ENCODE measurements at regions not wholly inside any gene's neighbourhood (a gene's known extent, or its start where the extent isn't known, plus 50 kb on each side); places are given as distances from the start of the nearest gene placed in this dataset.

DNA sequence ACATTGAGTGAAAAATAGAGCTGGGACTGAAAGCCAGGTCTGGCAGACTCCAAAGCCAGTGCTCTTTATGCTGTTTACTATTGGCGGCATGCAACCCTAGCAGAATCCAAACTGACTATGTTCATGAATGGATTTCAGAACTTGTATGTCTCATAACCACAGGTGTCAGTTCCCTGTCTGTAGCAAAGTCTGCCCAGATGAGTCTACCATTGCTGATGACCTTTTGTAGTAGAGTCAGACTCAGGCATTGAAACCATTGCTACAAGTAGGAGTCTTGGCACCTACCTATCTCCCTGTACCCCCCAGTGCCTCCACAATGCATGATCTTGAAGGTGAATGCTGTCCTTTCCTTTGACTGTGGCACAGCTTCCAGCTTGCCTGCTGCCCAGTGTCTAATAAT is 157.2 kb upstream of the ROPN1 start:
- H3K27me3 ChIP-seq (ENCODE audit: control insufficient read depth in 1 of 2, insufficient read depth in 2 of 2, low read length in 2 of 2) = no peaks in the 10 kb centered on the region
- intact Hi-C loops (cut with micrococcal nuclease; ENCODE audit: unreplicated experiment) = no loop called here
- no peaks in the 10 kb centered on the region for H4K20me1 ChIP-seq (ENCODE audit: insufficient read depth, low read length)
- FAIRE-seq = no peak
- WGBS (ENCODE audit: low lambda C conversion rate) = 0% methylated on average over 1 of the region's 1 CpG
- no TSS peak for BruUV-seq (replicated peaks)
- ATAC-seq = no peak
- no peak overlapping the region for H3K4me2 ChIP-seq (ENCODE audit: low read depth, low read length)
- POLR2A ChIA-PET = no interaction called here
- H3K36me3 ChIP-seq (replicated peaks in 1 of 2; ENCODE audit: control insufficient read depth in 1 of 2, insufficient read depth in 2 of 2, low read length in 2 of 2) = no peaks in the 10 kb centered on the region
- TF ChIP-seq, protein P1, sequence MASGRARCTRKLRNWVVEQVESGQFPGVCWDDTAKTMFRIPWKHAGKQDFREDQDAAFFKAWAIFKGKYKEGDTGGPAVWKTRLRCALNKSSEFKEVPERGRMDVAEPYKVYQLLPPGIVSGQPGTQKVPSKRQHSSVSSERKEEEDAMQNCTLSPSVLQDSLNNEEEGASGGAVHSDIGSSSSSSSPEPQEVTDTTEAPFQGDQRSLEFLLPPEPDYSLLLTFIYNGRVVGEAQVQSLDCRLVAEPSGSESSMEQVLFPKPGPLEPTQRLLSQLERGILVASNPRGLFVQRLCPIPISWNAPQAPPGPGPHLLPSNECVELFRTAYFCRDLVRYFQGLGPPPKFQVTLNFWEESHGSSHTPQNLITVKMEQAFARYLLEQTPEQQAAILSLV (CRISPR knock-in tag; IDR thresholded peaks at IDR 0.05; ENCODE audit: borderline replicate concordance) = no peak
- TF ChIP-seq DMAP1 (CRISPR knock-in tag; IDR thresholded peaks at IDR 0.05) = no peak
- TF ChIP-seq ZNF670 (CRISPR knock-in tag; IDR thresholded peaks at IDR 0.05; ENCODE audit: borderline replicate concordance) = no peak
- TF ChIP-seq FOXO1 (CRISPR knock-in tag; IDR thresholded peaks at IDR 0.05) = no peak
- no peak for TF ChIP-seq ZNF572 (CRISPR knock-in tag; IDR thresholded peaks at IDR 0.05)
- H3K79me2 ChIP-seq (ENCODE audit: insufficient read depth, low read length) = no peaks in the 10 kb centered on the region
- H3K27ac ChIP-seq (ENCODE audit: extremely low read length, insufficient read depth, low read length) = no peak overlapping the region
- no peaks in the 10 kb centered on the region for H3K4me1 ChIP-seq (ENCODE audit: insufficient read depth, low read length)
- DNase-seq (ENCODE audit: low spot score) = no peak
- H3K4me3 ChIP-seq (replicated peaks in 1 of 3; ENCODE audit: insufficient read depth in 1 of 3, low read depth in 2 of 3, low read length in 3 of 3) = no peak overlapping the region
- CTCF ChIA-PET (ENCODE audit: low intra/inter-chr PET ratio, low total read pairs) = no interaction called here
- no peak overlapping the region for H2AFZ ChIP-seq (ENCODE audit: low read length)
- H3K9me3 ChIP-seq (ENCODE audit: low read length) = no peaks in the 10 kb centered on the region
- in situ Hi-C loops (cut with HindIII; ENCODE audit: extremely low pct_ligation_motif_present, low pct_unique_long_range_greater_than_20kb) = no loop called here
- H3K9ac ChIP-seq (ENCODE audit: insufficient read depth, low read depth, low read length) = no peak overlapping the region

DNA sequence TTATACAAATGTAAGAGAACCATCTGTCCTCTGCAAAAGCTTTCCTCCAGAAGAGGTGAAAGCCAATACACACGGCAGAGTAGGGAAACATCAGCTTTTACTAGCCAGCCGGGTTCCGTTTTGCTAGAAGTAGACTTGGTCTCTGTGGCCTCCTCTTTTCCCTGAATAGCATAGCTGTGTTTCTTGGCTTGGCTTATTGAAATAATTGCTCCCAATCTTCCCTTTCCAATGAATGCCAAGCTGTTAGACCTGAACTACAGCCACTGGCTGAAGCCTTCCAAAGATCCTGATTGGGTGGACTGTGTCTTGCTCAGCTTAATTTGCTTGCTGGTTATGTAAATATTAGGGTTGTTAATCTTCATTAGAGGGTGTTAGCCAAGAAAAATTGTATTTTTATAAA is 157.8 kb upstream of the ROPN1 start:
- FAIRE-seq (no peak), DNase-seq (ENCODE audit: low spot score) (no peak), ATAC-seq (no peak)
- 30% methylated on average over 3 of the region's 3 CpGs for WGBS (ENCODE audit: low lambda C conversion rate)
- no peak overlapping the region for H3K4me3 ChIP-seq (replicated peaks in 1 of 3; ENCODE audit: insufficient read depth in 1 of 3, low read depth in 2 of 3, low read length in 3 of 3)
- H2AFZ ChIP-seq (ENCODE audit: low read length) = no peak overlapping the region
- H3K27me3 ChIP-seq (ENCODE audit: control insufficient read depth in 1 of 2, insufficient read depth in 2 of 2, low read length in 2 of 2) = no peaks in the 10 kb centered on the region
- no peaks in the 10 kb centered on the region for H3K4me1 ChIP-seq (ENCODE audit: insufficient read depth, low read length)
- H3K4me2 ChIP-seq (ENCODE audit: low read depth, low read length) = no peak overlapping the region
- H3K27ac ChIP-seq (ENCODE audit: extremely low read length, insufficient read depth, low read length) = no peak overlapping the region
- H3K79me2 ChIP-seq (ENCODE audit: insufficient read depth, low read length) = no peaks in the 10 kb centered on the region
- BruUV-seq (replicated peaks) = no TSS peak
- no peaks in the 10 kb centered on the region for H3K9me3 ChIP-seq (ENCODE audit: low read length)
- intact Hi-C loops (cut with micrococcal nuclease; ENCODE audit: unreplicated experiment) = no loop called here
- POLR2A ChIA-PET = no interaction called here
- H4K20me1 ChIP-seq (ENCODE audit: insufficient read depth, low read length) = no peaks in the 10 kb centered on the region
- CTCF ChIA-PET (ENCODE audit: low intra/inter-chr PET ratio, low total read pairs) = no interaction called here
- H3K9ac ChIP-seq (ENCODE audit: insufficient read depth, low read depth, low read length) = no peak overlapping the region
- H3K36me3 ChIP-seq (replicated peaks in 1 of 2; ENCODE audit: control insufficient read depth in 1 of 2, insufficient read depth in 2 of 2, low read length in 2 of 2) = no peaks in the 10 kb centered on the region
- in situ Hi-C loops (cut with HindIII; ENCODE audit: extremely low pct_ligation_motif_present, low pct_unique_long_range_greater_than_20kb) = no loop called here
- no peak for TF ChIP-seq MXI1 (IDR thresholded peaks at IDR 0.05; ENCODE audit: borderline replicate concordance, low read depth, low read length)
- TF ChIP-seq, protein P2, sequence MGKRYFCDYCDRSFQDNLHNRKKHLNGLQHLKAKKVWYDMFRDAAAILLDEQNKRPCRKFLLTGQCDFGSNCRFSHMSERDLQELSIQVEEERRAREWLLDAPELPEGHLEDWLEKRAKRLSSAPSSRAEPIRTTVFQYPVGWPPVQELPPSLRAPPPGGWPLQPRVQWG (CRISPR knock-in tag; IDR thresholded peaks at IDR 0.05; ENCODE audit: borderline replicate concordance, low read depth) = no peak
- TF ChIP-seq, protein P3, sequence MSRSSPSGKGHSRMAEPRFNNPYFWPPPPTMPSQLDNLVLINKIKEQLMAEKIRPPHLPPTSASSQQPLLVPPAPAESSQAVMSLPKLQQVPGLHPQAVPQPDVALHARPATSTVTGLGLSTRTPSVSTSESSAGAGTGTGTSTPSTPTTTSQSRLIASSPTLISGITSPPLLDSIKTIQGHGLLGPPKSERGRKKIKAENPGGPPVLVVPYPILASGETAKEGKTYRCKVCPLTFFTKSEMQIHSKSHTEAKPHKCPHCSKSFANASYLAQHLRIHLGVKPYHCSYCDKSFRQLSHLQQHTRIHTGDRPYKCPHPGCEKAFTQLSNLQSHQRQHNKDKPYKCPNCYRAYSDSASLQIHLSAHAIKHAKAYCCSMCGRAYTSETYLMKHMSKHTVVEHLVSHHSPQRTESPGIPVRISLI (CRISPR knock-in tag; IDR thresholded peaks at IDR 0.05; ENCODE audit: borderline replicate concordance) = no peak
- TF ChIP-seq, protein P4, sequence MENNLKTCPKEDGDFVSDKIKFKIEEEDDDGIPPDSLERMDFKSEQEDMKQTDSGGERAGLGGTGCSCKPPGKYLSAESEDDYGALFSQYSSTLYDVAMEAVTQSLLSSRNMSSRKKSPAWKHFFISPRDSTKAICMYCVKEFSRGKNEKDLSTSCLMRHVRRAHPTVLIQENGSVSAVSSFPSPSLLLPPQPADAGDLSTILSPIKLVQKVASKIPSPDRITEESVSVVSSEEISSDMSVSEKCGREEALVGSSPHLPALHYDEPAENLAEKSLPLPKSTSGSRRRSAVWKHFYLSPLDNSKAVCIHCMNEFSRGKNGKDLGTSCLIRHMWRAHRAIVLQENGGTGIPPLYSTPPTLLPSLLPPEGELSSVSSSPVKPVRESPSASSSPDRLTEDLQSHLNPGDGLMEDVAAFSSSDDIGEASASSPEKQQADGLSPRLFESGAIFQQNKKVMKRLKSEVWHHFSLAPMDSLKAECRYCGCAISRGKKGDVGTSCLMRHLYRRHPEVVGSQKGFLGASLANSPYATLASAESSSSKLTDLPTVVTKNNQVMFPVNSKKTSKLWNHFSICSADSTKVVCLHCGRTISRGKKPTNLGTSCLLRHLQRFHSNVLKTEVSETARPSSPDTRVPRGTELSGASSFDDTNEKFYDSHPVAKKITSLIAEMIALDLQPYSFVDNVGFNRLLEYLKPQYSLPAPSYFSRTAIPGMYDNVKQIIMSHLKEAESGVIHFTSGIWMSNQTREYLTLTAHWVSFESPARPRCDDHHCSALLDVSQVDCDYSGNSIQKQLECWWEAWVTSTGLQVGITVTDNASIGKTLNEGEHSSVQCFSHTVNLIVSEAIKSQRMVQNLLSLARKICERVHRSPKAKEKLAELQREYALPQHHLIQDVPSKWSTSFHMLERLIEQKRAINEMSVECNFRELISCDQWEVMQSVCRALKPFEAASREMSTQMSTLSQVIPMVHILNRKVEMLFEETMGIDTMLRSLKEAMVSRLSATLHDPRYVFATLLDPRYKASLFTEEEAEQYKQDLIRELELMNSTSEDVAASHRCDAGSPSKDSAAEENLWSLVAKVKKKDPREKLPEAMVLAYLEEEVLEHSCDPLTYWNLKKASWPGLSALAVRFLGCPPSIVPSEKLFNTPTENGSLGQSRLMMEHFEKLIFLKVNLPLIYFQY (CRISPR knock-in tag; IDR thresholded peaks at IDR 0.05; ENCODE audit: borderline replicate concordance) = no peak
- TF ChIP-seq, protein P5, sequence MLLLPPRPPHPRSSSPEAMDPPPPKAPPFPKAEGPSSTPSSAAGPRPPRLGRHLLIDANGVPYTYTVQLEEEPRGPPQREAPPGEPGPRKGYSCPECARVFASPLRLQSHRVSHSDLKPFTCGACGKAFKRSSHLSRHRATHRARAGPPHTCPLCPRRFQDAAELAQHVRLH (CRISPR knock-in tag; IDR thresholded peaks at IDR 0.05; ENCODE audit: borderline replicate concordance, low read depth) = no peak
- TF ChIP-seq ZFYVE20 (CRISPR knock-in tag; IDR thresholded peaks at IDR 0.05; ENCODE audit: borderline replicate concordance, low read depth) = no peak
- TF ChIP-seq NFYC (CRISPR knock-in tag; IDR thresholded peaks at IDR 0.05) = no peak
- no peak for TF ChIP-seq HNRNPLL (IDR thresholded peaks at IDR 0.05; ENCODE audit: low read depth, low read length, poor library complexity, severe bottlenecking)

Data from HepG2 (cell line).